ENCODE measurements at regions not wholly inside any gene's neighbourhood (a gene's known extent, or its start where the extent isn't known, plus 50 kb on each side); places are given as distances from the start of the nearest gene placed in this dataset.
"Not testable (repeated sequence)": the region's sequence is repeated elsewhere in the genome, so short reads cannot be mapped to it uniquely, and the experiment has no call there.

DNA sequence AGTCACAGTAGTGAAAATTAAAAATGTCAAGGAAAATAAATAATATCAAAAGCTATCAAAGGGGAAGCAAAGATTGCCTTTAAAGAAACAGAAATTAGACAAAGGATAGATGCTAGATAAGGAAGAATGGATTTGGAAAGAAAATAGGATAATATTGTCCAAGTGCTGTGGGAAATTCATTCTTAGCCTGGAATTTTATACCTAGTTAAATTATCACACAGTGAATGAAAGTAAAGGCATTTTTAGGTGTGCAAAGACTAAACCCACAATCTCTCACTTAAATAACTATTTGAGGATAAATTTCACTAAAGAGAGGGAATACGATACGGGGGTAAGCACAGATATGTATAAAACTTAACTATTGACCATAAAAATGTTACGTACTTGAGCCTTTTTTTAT is 511.1 kb downstream of the TMEM135 start:
- Histone ChIP-seq H3K9ac (ENCODE audit: low read length) (no peak overlapping the region), H3K27me3 (replicated peaks; ENCODE audit: control insufficient read depth, insufficient read depth, low read length) (no peaks in the 10 kb centered on the region), H3K4me3 (ENCODE audit: low read length) (no peak overlapping the region), H3K36me3 (ENCODE audit: control insufficient read depth, insufficient read depth, low read length, severe bottlenecking) (no peaks in the 10 kb centered on the region), H3K4me1 (ENCODE audit: control insufficient read depth, insufficient read depth, low read length) (no peaks in the 10 kb centered on the region), H3K9me3 (ENCODE audit: control insufficient read depth, low read length) (peaks cover 22% of the 10 kb centered on the region)
- no peak for DNase-seq (ENCODE audit: low read depth)

DNA sequence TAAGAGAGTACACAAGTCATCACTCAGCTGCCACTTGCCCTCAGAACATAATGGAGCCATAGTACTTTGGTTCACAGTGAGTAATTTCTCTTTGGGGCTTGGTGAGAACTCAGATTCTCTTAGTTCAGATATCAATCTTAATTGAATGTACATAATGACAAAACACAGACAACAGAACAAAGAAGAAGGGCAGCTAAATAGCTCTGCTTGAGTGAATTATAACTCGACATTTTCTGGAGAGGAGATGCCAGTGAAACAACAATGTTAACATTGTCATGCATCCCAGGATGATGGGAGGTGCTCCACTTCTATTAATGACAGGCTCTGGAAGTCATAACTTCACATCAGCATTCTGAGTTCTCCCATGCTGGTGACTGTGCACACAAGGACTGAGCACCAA is 508.1 kb downstream of the TMEM135 start:
- Histone ChIP-seq H3K36me3 (ENCODE audit: control insufficient read depth, insufficient read depth, low read length, severe bottlenecking) (no peaks in the 10 kb centered on the region), H3K4me1 (ENCODE audit: control insufficient read depth, insufficient read depth, low read length) (no peaks in the 10 kb centered on the region), H3K27me3 (replicated peaks; ENCODE audit: control insufficient read depth, insufficient read depth, low read length) (no peaks in the 10 kb centered on the region), H3K9ac (ENCODE audit: low read length) (no peak overlapping the region), H3K9me3 (ENCODE audit: control insufficient read depth, low read length) (peaks cover 35% of the 10 kb centered on the region), H3K4me3 (ENCODE audit: low read length) (no peak overlapping the region)
- no peak for DNase-seq (ENCODE audit: low read depth)

DNA sequence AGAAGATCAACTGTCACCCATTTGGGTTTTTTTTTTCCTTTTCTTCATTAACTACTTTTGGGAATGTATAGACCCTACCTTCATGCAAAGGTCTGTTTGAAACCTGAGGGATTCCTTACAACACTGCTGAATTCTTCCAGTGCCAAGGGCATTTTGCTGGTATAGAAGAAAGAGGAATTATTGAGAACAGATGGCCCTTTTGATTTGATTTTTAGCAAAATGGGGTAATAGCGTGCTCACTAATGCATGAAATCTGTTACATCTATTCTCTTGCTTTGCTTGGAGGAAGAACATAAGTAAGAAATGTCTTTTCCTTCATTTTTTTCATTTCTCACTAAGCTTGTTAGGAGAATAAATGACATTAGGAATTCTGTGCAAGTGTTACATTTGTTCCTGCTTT is 501.9 kb downstream of the TMEM135 start:
- Histone ChIP-seq H3K36me3 (ENCODE audit: control insufficient read depth, insufficient read depth, low read length, severe bottlenecking) (no peaks in the 10 kb centered on the region), H3K9me3 (ENCODE audit: control insufficient read depth, low read length) (peaks cover 13% of the 10 kb centered on the region), H3K4me3 (ENCODE audit: low read length) (no peak overlapping the region), H3K4me1 (ENCODE audit: control insufficient read depth, insufficient read depth, low read length) (no peaks in the 10 kb centered on the region), H3K27me3 (replicated peaks; ENCODE audit: control insufficient read depth, insufficient read depth, low read length) (no peaks in the 10 kb centered on the region), H3K9ac (ENCODE audit: low read length) (no peak overlapping the region)
- DNase-seq (ENCODE audit: low read depth) = no peak

DNA sequence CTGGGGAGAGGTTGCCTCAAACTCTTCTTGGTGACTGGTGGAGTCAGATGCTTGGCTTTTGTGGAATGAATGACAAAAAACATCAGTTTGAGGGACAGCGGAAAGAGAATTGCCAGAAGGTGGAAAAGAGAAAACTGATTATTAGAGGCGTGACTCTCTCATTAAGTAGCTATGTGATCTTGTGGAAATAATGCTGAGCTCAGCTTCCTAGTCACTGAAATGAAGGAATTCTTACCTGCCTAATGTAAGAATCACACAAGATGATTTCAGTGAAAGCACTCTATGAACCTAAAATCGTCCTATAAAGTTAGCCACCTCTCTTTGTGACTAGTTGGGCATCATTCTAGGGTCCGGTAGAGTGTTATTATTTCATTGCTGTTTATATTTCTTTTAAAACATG is 498.8 kb downstream of the TMEM135 start:
- H3K27me3 ChIP-seq (replicated peaks; ENCODE audit: control insufficient read depth, insufficient read depth, low read length) = no peaks in the 10 kb centered on the region
- no peak overlapping the region for H3K9ac ChIP-seq (ENCODE audit: low read length)
- peaks cover 5% of the 10 kb centered on the region for H3K4me1 ChIP-seq (ENCODE audit: control insufficient read depth, insufficient read depth, low read length)
- no peak overlapping the region for H3K4me3 ChIP-seq (ENCODE audit: low read length)
- DNase-seq (ENCODE audit: low read depth) = no peak
- H3K36me3 ChIP-seq (ENCODE audit: control insufficient read depth, insufficient read depth, low read length, severe bottlenecking) = no peaks in the 10 kb centered on the region
- H3K9me3 ChIP-seq (ENCODE audit: control insufficient read depth, low read length) = no peaks in the 10 kb centered on the region

DNA sequence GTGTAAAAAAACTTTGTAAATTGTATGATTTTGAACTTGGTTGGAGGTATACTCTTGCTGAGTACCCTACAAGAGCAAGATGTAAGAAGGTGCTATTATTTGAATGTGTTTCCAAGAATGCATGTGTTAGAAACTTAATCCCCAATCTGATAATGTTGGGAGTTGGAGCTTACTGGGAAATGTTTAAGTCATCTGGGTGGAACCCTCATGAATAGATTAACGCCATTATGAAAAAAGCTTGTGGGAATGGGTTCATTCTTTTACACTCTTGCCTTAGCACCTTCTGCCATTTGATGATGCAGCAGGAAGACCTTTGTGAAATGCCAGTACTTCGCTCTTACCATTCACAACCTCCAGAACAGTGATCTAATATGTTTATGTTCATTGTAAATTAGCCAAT is 498.3 kb downstream of the TMEM135 start:
- no peaks in the 10 kb centered on the region for H3K9me3 ChIP-seq (ENCODE audit: control insufficient read depth, low read length)
- H3K4me3 ChIP-seq (ENCODE audit: low read length) = no peak overlapping the region
- H3K9ac ChIP-seq (ENCODE audit: low read length) = no peak overlapping the region
- H3K4me1 ChIP-seq (ENCODE audit: control insufficient read depth, insufficient read depth, low read length) = peaks cover 5% of the 10 kb centered on the region
- no peaks in the 10 kb centered on the region for H3K36me3 ChIP-seq (ENCODE audit: control insufficient read depth, insufficient read depth, low read length, severe bottlenecking)
- no peaks in the 10 kb centered on the region for H3K27me3 ChIP-seq (replicated peaks; ENCODE audit: control insufficient read depth, insufficient read depth, low read length)
- DNase-seq (ENCODE audit: low read depth) = no peak

DNA sequence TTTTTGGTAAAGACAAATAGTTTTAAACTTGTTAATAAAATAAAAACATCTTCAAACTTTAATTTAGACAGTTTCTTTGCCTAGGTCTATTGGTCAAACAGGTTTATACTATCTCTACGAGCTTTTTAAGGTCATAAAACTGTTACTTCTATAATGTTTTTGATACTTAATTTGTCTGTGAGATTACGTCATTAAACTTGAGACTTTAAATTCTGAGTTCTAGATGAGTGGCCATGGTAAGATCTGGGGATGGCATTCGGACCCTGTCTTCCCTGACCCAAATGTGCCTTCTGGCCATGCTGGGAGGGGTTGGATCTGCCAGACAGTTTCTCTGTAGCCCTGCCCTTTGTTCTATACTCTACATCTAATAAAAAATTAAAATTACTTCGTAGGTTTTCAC is 497.8 kb downstream of the TMEM135 start:
- H3K4me3 ChIP-seq (ENCODE audit: low read length) = no peak overlapping the region
- no peak overlapping the region for H3K9ac ChIP-seq (ENCODE audit: low read length)
- peaks cover 5% of the 10 kb centered on the region for H3K4me1 ChIP-seq (ENCODE audit: control insufficient read depth, insufficient read depth, low read length)
- DNase-seq (ENCODE audit: low read depth) = no peak
- no peaks in the 10 kb centered on the region for H3K36me3 ChIP-seq (ENCODE audit: control insufficient read depth, insufficient read depth, low read length, severe bottlenecking)
- H3K9me3 ChIP-seq (ENCODE audit: control insufficient read depth, low read length) = no peaks in the 10 kb centered on the region
- H3K27me3 ChIP-seq (replicated peaks; ENCODE audit: control insufficient read depth, insufficient read depth, low read length) = no peaks in the 10 kb centered on the region

DNA sequence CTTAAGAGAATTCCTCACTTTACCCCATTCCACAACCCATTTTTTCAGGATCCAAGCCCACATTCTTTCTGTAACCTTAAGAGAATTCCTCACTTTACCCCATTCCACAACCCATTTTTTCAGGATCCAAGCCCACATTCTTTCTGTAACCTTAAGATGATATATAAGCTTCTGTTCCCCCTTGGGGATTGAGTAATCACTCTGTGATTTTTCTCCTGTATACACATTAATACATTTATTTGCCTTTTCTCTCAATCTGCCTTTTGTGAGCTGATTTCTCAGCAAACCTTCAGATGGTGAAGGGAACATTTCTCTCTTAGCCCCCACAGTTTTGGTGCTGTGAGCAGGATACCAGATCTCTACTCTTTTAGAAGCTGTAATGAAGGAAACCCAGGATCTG is 494.1 kb downstream of the TMEM135 start:
- peak; percentile 67 for DNase-seq (ENCODE audit: low read depth)
- H3K4me1 ChIP-seq (ENCODE audit: control insufficient read depth, insufficient read depth, low read length); H3K9me3 ChIP-seq (ENCODE audit: control insufficient read depth, low read length); H3K36me3 ChIP-seq (ENCODE audit: control insufficient read depth, insufficient read depth, low read length, severe bottlenecking); H3K9ac ChIP-seq (ENCODE audit: low read length); H3K27me3 ChIP-seq (replicated peaks; ENCODE audit: control insufficient read depth, insufficient read depth, low read length); H3K4me3 ChIP-seq (ENCODE audit: low read length): not testable (repeated sequence)

DNA sequence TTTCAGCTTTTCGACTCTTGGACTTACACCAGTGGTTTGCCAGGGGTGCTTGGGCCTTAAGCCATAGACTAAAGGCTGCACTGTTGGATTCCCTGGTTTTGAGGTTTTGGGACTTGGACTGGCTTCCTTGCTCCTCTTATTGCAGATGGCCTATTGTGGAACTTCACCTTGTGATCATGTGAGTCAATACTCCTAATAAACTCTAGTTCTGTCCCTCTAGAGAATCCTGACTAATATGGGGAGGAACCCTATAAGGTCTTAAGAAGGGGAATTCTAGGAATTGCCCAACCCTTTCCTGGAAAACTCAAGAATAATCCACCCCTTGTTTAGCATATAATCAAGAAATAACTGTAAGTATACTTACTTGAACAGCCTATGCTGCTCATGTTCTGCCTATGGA is 491.8 kb downstream of the TMEM135 start:
- no peak for DNase-seq (ENCODE audit: low read depth)
- Histone ChIP-seq H3K4me3 (ENCODE audit: low read length) (no peak overlapping the region), H3K9me3 (ENCODE audit: control insufficient read depth, low read length) (peaks cover 9% of the 10 kb centered on the region), H3K4me1 (ENCODE audit: control insufficient read depth, insufficient read depth, low read length) (peaks cover 5% of the 10 kb centered on the region), H3K36me3 (ENCODE audit: control insufficient read depth, insufficient read depth, low read length, severe bottlenecking) (no peaks in the 10 kb centered on the region), H3K27me3 (replicated peaks; ENCODE audit: control insufficient read depth, insufficient read depth, low read length) (no peaks in the 10 kb centered on the region), H3K9ac (ENCODE audit: low read length) (no peak overlapping the region)

DNA sequence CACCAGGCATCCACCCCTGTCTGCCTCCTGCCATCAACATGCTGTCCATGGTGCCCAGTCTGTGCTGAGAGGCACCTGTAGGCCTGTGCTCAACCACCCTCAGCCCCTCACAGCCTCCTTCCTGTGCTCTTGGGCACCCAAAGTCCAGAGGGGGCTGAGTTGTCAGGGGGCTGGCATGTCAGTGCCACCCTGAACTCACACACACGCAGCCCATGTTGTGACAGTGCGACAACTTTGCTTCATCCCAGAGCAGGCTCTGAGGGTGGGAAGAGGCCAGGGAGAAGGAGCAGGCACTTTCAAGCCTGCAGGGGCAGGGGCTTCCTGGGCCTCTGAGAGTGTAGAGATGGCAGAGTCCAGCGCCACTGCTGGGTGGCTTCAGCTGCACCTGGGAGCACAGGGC is 491.0 kb downstream of the TMEM135 start:
- Histone ChIP-seq H3K36me3 (ENCODE audit: control insufficient read depth, insufficient read depth, low read length, severe bottlenecking) (no peaks in the 10 kb centered on the region), H3K27me3 (replicated peaks; ENCODE audit: control insufficient read depth, insufficient read depth, low read length) (no peaks in the 10 kb centered on the region), H3K9ac (ENCODE audit: low read length) (no peak overlapping the region), H3K9me3 (ENCODE audit: control insufficient read depth, low read length) (peaks cover 16% of the 10 kb centered on the region), H3K4me3 (ENCODE audit: low read length) (no peak overlapping the region), H3K4me1 (ENCODE audit: control insufficient read depth, insufficient read depth, low read length) (peaks cover 5% of the 10 kb centered on the region)
- DNase-seq (ENCODE audit: low read depth) = no peak

DNA sequence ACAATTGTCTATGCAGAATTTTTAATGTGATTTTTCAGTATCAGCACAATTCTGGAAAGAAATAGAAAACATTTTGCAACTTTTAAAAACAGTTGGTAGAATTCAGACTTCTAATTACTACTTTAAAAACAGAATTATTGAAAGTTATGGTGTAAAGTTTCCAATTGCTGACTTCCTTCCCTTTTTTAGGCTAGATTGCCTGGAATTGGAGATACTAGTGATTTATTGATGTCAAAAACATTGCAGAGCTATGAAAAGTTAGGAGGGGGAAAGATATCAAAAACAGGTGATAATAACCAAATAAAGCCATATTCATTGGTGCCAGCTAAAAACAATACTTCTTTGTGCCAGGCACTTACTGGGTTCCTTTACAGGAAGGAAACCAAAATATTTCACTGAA is 485.5 kb downstream of the TMEM135 start:
- no peak for DNase-seq (ENCODE audit: low read depth)
- H3K9ac ChIP-seq (ENCODE audit: low read length) = no peak overlapping the region
- peaks cover 15% of the 10 kb centered on the region for H3K9me3 ChIP-seq (ENCODE audit: control insufficient read depth, low read length)
- no peak overlapping the region for H3K4me3 ChIP-seq (ENCODE audit: low read length)
- H3K4me1 ChIP-seq (ENCODE audit: control insufficient read depth, insufficient read depth, low read length) = no peaks in the 10 kb centered on the region
- H3K27me3 ChIP-seq (replicated peaks; ENCODE audit: control insufficient read depth, insufficient read depth, low read length) = no peaks in the 10 kb centered on the region
- H3K36me3 ChIP-seq (ENCODE audit: control insufficient read depth, insufficient read depth, low read length, severe bottlenecking) = no peaks in the 10 kb centered on the region

DNA sequence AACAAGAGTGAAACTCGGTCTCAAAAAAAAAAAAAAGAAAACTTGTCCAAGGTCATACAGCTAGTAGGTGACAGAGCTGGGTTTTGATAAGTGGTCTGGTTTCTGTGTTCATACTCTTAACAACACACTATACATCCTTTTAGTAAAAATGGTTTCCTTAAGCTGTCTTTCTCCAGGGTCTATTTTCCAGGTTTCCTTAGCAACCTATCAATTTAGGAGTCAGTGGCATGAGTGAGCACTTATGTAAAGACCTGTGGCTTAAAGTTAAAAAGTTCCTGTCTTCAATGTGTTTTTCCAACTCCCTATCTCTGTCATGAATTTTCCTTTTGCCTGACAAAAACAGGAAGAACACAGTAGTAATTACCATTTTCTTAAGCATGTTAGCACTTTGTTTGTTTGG is 480.5 kb downstream of the TMEM135 start:
- no peaks in the 10 kb centered on the region for H3K9me3 ChIP-seq (ENCODE audit: control insufficient read depth, low read length)
- no peak for DNase-seq (ENCODE audit: low read depth)
- H3K4me3 ChIP-seq (ENCODE audit: low read length) = no peak overlapping the region
- H3K36me3 ChIP-seq (ENCODE audit: control insufficient read depth, insufficient read depth, low read length, severe bottlenecking) = no peaks in the 10 kb centered on the region
- no peaks in the 10 kb centered on the region for H3K4me1 ChIP-seq (ENCODE audit: control insufficient read depth, insufficient read depth, low read length)
- no peaks in the 10 kb centered on the region for H3K27me3 ChIP-seq (replicated peaks; ENCODE audit: control insufficient read depth, insufficient read depth, low read length)
- no peak overlapping the region for H3K9ac ChIP-seq (ENCODE audit: low read length)

DNA sequence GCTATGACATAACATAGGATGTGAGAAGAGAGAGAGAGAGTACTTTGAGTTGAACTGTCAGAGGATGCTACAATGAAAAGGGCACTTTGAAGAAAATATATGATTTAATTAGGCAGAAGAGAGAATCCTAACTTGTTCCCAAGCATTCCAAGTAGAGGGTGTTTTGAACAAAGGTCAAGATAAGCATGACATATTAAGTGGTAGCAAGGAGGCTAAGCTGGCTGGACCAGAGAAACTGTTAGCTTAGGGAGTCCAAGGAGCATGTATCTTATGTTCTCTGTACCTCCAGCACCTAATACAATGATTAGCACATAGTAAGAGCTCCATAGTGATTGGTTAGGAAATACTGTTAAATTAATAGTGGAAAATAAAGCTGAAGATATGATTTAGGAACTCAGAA is 479.6 kb downstream of the TMEM135 start:
- no peaks in the 10 kb centered on the region for H3K36me3 ChIP-seq (ENCODE audit: control insufficient read depth, insufficient read depth, low read length, severe bottlenecking)
- H3K4me1 ChIP-seq (ENCODE audit: control insufficient read depth, insufficient read depth, low read length) = no peaks in the 10 kb centered on the region
- H3K9ac ChIP-seq (ENCODE audit: low read length) = no peak overlapping the region
- DNase-seq (ENCODE audit: low read depth) = no peak
- H3K4me3 ChIP-seq (ENCODE audit: low read length) = no peak overlapping the region
- H3K27me3 ChIP-seq (replicated peaks; ENCODE audit: control insufficient read depth, insufficient read depth, low read length) = no peaks in the 10 kb centered on the region
- no peaks in the 10 kb centered on the region for H3K9me3 ChIP-seq (ENCODE audit: control insufficient read depth, low read length)

Data from adipocyte (in vitro differentiated cells).